Heart left ventricle (tissue), 16 donors: ENCODE measurements at regions not wholly inside any gene's neighbourhood (a gene's known extent, or its start where the extent isn't known, plus 50 kb on each side); places are given as distances from the start of the nearest gene placed in this dataset.

Experiments used
- ATAC-seq, 4 donors: fragments of 200-7000 bp; cut with Tn5 transposase; one replicate each; pipeline ENCODE4 v1.9.1; 2020 to 2022; ENCODE audit warnings: moderate library complexity in 4 of 4, mild to moderate bottlenecking in 3 of 4, moderate number of reproducible peaks in 1 of 4
- DNase-seq, 5 donors: peaks; one replicate each; pipeline ENCODE4 v3.0.0-alpha.2; 2020
- H3K27ac ChIP-seq, 12 donors: fragments of 200-600 bp; sonication (generic) in 4 of 12; one replicate each; pipeline versions ENCODE4 v1.5.0 to v1.8.0; 2016 to 2022; ENCODE audit warnings: mild to moderate bottlenecking in 2 of 12
- H3K27me3 ChIP-seq, 9 donors: fragments of 200-600 bp; sonication (generic) in 2 of 9; one replicate each; pipeline versions ENCODE4 v1.5.1 to v1.8.0; 2016 to 2022; ENCODE audit warnings: mild to moderate bottlenecking in 3 of 9
- H3K36me3 ChIP-seq, 9 donors: fragments of 200-600 bp; sonication (generic) in 2 of 9; one replicate each; pipeline versions ENCODE4 v1.5.0 to v1.8.0; 2018 to 2022; ENCODE audit warnings: mild to moderate bottlenecking in 2 of 9
- H3K4me1 ChIP-seq, 12 donors: fragments of 200-600 bp; sonication (generic) in 4 of 12; one replicate each; pipeline versions ENCODE4 v1.5.0 to v1.8.0; 2016 to 2022; ENCODE audit warnings: mild to moderate bottlenecking in 3 of 12
- H3K4me3 ChIP-seq, 12 donors: fragments of 200-600 bp; sonication (generic) in 4 of 12; one replicate each; pipeline versions ENCODE4 v1.5.0 to v1.8.0; 2017 to 2022; ENCODE audit warnings: mild to moderate bottlenecking in 9 of 12, moderate library complexity in 4 of 12
- H3K9me3 ChIP-seq, 12 donors: fragments of 200-600 bp; sonication (generic) in 4 of 12; one replicate each; pipeline versions ENCODE4 v1.5.0 to v1.8.0; 2016 to 2022; ENCODE audit warnings: mild to moderate bottlenecking in 1 of 12
- POLR2A ChIP-seq, 2 donors: fragments of 450-650 bp; IDR thresholded peaks; one replicate each; pipeline ENCODE4 v1.6.1; 2017; ENCODE audit warnings: antibody characterized with exemption in 2 of 2, mild to moderate bottlenecking in 2 of 2, moderate library complexity in 2 of 2
- WGBS, 4 donors: extraction: QIAGEN DNeasy Blood & Tissue Kit in 2 of 4; methylation state at CpG; one replicate each; pipeline versions ENCODE4 v1.1.5 to v1.1.7; 2013 to 2018; 5-methylcytosine and 5-hydroxymethylcytosine counted together
- intact Hi-C, 10 donors: fragments of 100-400 bp; cut with DNase I; formaldehyde crosslinking; loops; one replicate each; pipeline versions ENCODE4 v1.11.1 to v1.14.2; 2022
- TF ChIP-seq, protein P1 (sequence below), 12 donors: fragments of 200-600 bp; sonication (generic) in 4 of 12; IDR thresholded peaks; one replicate each; pipeline versions ENCODE4 v1.5.0 to v1.8.0; 2018 to 2022; ENCODE audit warnings: antibody characterized with exemption in 12 of 12, mild to moderate bottlenecking in 5 of 12
- donor health status: ischemic (EF 13 %, LVEDD 7.1; RV severe dilation, severe dysfunction).
- donor health status: healthy with polysubstance abuse.
- donor health status: DM: no; HTN: yes; CAD: no.
- donor health status: DM: no; HTN: no; CAD: no.
- donor health status: ischemic (EF 25% LVEDD 6.9; RV normal size, moderate dysfunction).
- donor health status: ischemic (EF 25% LVEDD 5.7; RV mildly dilated, moderate dysfunction).
- donor health status: healthy.
- donor health status: DM: yes; HTN: yes; CAD: no.
- donor health status: ischemic (EF 35%, LVEDD 5.7; RV mildly dilated, moderate dysfunction).
- donor health status: nonischemic (EF 11% LVEDD 7.7; RV severe dilation, severe dysfunction).
- donor health status: DM: yes; HTN: yes; CAD: no.
- donor health status: PGD.
- donor health status: ischemic (EF 29% LVEDD 5.4; RV normal size, mild dysfunction).
- donor health status: nonischemic (EF 23%, LVEDD 6.1; RV moderate dilation, normal function).

DNA sequence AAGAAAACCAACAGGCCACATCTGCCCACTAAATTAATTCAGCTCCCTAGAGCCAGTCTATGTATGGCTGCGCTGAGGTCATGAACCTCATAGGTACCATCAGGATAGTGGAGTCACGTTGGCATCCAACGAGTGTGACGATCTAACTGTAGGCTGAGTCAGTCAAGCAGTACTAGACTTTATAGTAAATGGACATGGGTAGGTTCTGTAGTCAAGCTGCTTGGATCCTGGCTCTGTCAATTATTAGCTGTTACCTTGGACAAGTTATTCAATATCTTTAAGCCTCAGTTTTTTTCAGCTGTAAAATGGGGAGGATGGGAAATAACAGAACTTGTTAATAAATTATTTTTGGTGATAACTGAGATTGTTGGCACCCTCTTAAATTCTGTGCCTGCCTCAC lies 432.4 kb upstream of the RASGEF1B start:
- WGBS, 4 donors, result 94 to 99% (median 96%) methylated on average over 4 of the region's 4 CpGs
- Histone ChIP-seq H3K27ac (no peak overlapping the region), H3K4me1 (no peaks in the 10 kb centered on the region), H3K27me3 (peaks cover 0 to 9% (median 0%) of the 10 kb centered on the region in 9 donors), H3K36me3 (no peaks in the 10 kb centered on the region), H3K4me3 (no peak overlapping the region), H3K9me3 (no peaks in the 10 kb centered on the region)
- intact Hi-C loops, result no loop called here
- TF ChIP-seq, protein P1, sequence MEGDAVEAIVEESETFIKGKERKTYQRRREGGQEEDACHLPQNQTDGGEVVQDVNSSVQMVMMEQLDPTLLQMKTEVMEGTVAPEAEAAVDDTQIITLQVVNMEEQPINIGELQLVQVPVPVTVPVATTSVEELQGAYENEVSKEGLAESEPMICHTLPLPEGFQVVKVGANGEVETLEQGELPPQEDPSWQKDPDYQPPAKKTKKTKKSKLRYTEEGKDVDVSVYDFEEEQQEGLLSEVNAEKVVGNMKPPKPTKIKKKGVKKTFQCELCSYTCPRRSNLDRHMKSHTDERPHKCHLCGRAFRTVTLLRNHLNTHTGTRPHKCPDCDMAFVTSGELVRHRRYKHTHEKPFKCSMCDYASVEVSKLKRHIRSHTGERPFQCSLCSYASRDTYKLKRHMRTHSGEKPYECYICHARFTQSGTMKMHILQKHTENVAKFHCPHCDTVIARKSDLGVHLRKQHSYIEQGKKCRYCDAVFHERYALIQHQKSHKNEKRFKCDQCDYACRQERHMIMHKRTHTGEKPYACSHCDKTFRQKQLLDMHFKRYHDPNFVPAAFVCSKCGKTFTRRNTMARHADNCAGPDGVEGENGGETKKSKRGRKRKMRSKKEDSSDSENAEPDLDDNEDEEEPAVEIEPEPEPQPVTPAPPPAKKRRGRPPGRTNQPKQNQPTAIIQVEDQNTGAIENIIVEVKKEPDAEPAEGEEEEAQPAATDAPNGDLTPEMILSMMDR (IDR thresholded peaks at IDR 0.05), result no peak
- no peak for TF ChIP-seq POLR2A (IDR thresholded peaks at IDR 0.05)
- DNase-seq, result no peak
- ATAC-seq, result no peak

DNA sequence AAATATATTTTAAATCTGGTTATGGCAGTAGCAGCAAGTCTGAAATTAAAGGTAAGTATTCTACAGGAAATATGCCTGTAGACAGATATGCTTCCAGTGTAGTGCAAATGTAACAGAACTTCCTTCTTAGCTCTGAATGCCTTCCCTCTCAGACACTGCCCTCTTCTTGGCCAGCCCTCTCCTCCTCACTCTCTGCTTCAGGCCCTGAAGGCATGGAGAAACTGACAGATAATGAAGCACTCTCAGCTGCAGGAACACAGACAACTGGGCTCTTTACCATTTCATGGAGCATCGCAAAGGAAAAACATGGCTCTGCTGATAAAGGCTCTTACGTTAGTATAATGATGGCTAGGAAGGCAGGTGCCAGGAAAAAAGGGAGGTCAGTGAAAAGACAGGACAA lies 431.5 kb upstream of the RASGEF1B start:
- Histone ChIP-seq H3K4me1 (no peaks in the 10 kb centered on the region), H3K27me3 (peaks cover 0 to 9% (median 0%) of the 10 kb centered on the region in 9 donors), H3K9me3 (no peaks in the 10 kb centered on the region), H3K4me3 (no peak overlapping the region), H3K36me3 (no peaks in the 10 kb centered on the region), H3K27ac (no peak overlapping the region)
- intact Hi-C loops, result no loop called here
- no peak for DNase-seq
- ATAC-seq, result no peak
- TF ChIP-seq, protein P1 (IDR thresholded peaks at IDR 0.05), result no peak
- TF ChIP-seq POLR2A (IDR thresholded peaks at IDR 0.05), result no peak
- 74 to 83% (median 78%) methylated on average over 2 of the region's 2 CpGs for WGBS, 4 donors

DNA sequence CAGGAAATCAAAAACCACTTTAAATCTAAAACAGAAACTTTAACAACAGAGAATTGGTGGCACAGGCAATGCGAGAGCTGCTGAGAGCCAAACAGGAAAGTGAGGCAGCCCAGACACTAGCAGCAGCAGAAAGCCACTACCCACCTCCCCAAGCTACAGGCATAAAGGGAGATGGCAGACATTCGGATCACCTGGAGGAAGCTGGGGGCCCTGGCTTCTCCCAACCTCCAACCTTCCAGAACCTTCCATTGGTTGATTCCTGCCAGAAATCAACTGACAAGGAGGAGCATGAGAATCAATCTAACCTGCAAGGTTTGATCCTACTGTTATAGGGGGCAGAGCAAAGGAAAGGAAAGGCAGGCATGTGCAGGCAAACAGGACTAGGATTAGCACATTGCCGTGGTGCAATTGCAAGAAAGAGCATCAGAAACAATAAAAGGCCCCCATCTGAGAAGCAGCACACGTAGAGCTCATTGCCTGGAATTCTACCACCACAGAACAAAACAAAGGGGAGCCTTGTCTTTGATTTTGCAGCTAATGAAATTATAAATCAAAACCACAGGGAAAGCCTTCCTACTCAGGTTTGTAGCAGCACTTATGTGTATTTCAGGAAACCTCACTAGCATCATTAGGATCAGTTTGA lies 427.3 kb upstream of the RASGEF1B start:
- TF ChIP-seq, protein P1 (IDR thresholded peaks at IDR 0.05), result no peak
- no peak for TF ChIP-seq POLR2A (IDR thresholded peaks at IDR 0.05)
- Histone ChIP-seq H3K4me3 (no peak overlapping the region), H3K27me3 (peaks cover 0 to 9% (median 0%) of the 10 kb centered on the region in 9 donors), H3K9me3 (no peaks in the 10 kb centered on the region), H3K36me3 (no peaks in the 10 kb centered on the region), H3K4me1 (no peaks in the 10 kb centered on the region), H3K27ac (no peak overlapping the region)
- intact Hi-C loops, result no loop called here
- no peak for ATAC-seq
- DNase-seq, result no peak
- 81 to 84% (median 82%) methylated on average over 4 of the region's 4 CpGs for WGBS, 4 donors

DNA sequence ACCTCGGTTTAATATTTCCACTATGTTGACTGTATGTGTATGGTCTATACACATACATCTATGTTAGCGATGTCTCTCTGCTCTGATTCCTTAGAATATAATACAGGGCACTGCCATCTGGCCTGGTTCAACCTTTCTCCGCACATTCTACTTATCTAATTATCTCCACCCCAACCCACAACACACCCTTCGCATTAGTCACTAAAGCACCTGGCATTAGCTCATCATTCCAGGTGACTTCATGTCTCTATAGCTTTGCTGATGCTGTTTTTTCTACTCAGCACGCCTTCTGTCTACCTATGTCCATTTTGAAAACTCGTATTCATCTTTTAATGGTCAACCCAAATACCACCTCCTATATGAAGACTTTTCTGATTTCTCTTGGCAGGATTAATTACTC lies 425.2 kb upstream of the RASGEF1B start:
- H3K27me3 ChIP-seq, result peaks cover 0 to 9% (median 0%) of the 10 kb centered on the region in 9 donors
- no peaks in the 10 kb centered on the region for H3K36me3 ChIP-seq
- H3K27ac ChIP-seq, result no peak overlapping the region
- DNase-seq (no peak), ATAC-seq (no peak)
- WGBS, 4 donors, result 92 to 94% (median 93%) methylated on average over 6 of the region's 6 CpGs
- H3K9me3 ChIP-seq, result no peaks in the 10 kb centered on the region
- TF ChIP-seq POLR2A (IDR thresholded peaks at IDR 0.05), result no peak
- TF ChIP-seq, protein P1 (IDR thresholded peaks at IDR 0.05), result no peak
- H3K4me1 ChIP-seq, result no peaks in the 10 kb centered on the region
- H3K4me3 ChIP-seq, result no peak overlapping the region
- intact Hi-C loops, result no loop called here
